ENCODE measurements at regions not wholly inside any gene's neighbourhood (a gene's known extent, or its start where the extent isn't known, plus 50 kb on each side); places are given as distances from the start of the nearest gene placed in this dataset.
A peak's percentile ranks its signal among the peaks of the same experiment; 100 is the strongest.
"Not testable (repeated sequence)": the region's sequence is repeated elsewhere in the genome, so short reads cannot be mapped to it uniquely, and the experiment has no call there.

GRCh38 chr10:100612601-100613595 is 77.2 kb downstream of the HIF1AN start:
- DNase-seq: no peak

GRCh38 chr10:100613846-100614245 is 78.1 kb downstream of the HIF1AN start:
- DNase-seq: no peak

GRCh38 chr10:100614429-100615095 is 78.8 kb downstream of the HIF1AN start:
- DNase-seq: no peak

- no peak for DNase-seq
These were observed 79.5 kb downstream of the HIF1AN start for GRCh38 chr10:100615241-100615640.

GRCh38 chr10:100615908-100616307 is 80.2 kb downstream of the HIF1AN start:
- DNase-seq: no peak

GRCh38 chr10:100618091-100618615 is 82.4 kb downstream of the HIF1AN start:
- DNase-seq: no peak

- no peak for DNase-seq
These were observed 83.0 kb downstream of the HIF1AN start for GRCh38 chr10:100618632-100619255.

- no peak for DNase-seq
These were observed 84.5 kb downstream of the HIF1AN start for GRCh38 chr10:100620087-100620835.

GRCh38 chr10:100621360-100622205 is 85.8 kb downstream of the HIF1AN start:
- DNase-seq: peak; percentile 23 to 36

GRCh38 chr10:100622946-100623345 is 87.2 kb downstream of the HIF1AN start:
- no peak for DNase-seq

GRCh38 chr10:100623521-100624230 is 87.9 kb downstream of the HIF1AN start:
- DNase-seq: no peak

GRCh38 chr10:100624298-100624697 is 88.6 kb downstream of the HIF1AN start:
- DNase-seq: no peak

- no peak for DNase-seq
These were observed 90.1 kb downstream of the HIF1AN start for GRCh38 chr10:100625816-100626215.

GRCh38 chr10:100628061-100628460 is 92.3 kb downstream of the HIF1AN start:
- DNase-seq: no peak

GRCh38 chr10:100631192-100631591 is 95.4 kb downstream of the HIF1AN start:
- DNase-seq: no peak

- no peak for DNase-seq
These were observed 96.3 kb downstream of the HIF1AN start for GRCh38 chr10:100632027-100632426.

- no peak for DNase-seq
These were observed 98.3 kb downstream of the HIF1AN start for GRCh38 chr10:100634034-100634433.

GRCh38 chr10:100636848-100637553 is 101.3 kb downstream of the HIF1AN start:
- no peak for DNase-seq

GRCh38 chr10:100637785-100638184 is 102.0 kb downstream of the HIF1AN start:
- peak in 1 of 2 experiments; percentile 7 for DNase-seq

GRCh38 chr10:100638969-100639368 is 103.2 kb downstream of the HIF1AN start:
- not testable (repeated sequence) for DNase-seq

Data from activated CD4-positive, alpha-beta T cell treated with anti-CD3 and anti-CD28 coated beads, Interleukin-2, amount 50 U/mL, for 48 hours (primary cell).